Chondrocyte (in vitro differentiated cells): ENCODE measurements at regions not wholly inside any gene's neighbourhood (a gene's known extent, or its start where the extent isn't known, plus 50 kb on each side); places are given as distances from the start of the nearest gene placed in this dataset.

Source experiments
- DNase-seq: peaks from one replicate; pipeline ENCODE4 v3.0.0; 2021; ENCODE audit warnings: mixed read lengths, low spot score
- H3K27ac Mint-ChIP-seq: one replicate; pipeline ENCODE4 v1.8.0; 2021; ENCODE audit warnings: mild to moderate bottlenecking, moderate library complexity, mixed read lengths; ENCODE audit not compliant: unreplicated experiment
- H3K27me3 Mint-ChIP-seq: 2 replicates; pipeline ENCODE4 v1.8.0; 2021; ENCODE audit warnings: low read depth, mixed read lengths
- H3K36me3 Mint-ChIP-seq: 2 replicates; pipeline ENCODE4 v1.8.0; 2021; ENCODE audit warnings: low read depth, mixed read lengths
- H3K4me1 Mint-ChIP-seq: 2 replicates; pipeline ENCODE4 v1.8.0; 2021; ENCODE audit warnings: low read depth, mild to moderate bottlenecking, mixed read lengths
- H3K4me3 Mint-ChIP-seq: one replicate; pipeline ENCODE4 v1.8.0; 2021; ENCODE audit warnings: mild to moderate bottlenecking, moderate library complexity, mixed read lengths; ENCODE audit not compliant: unreplicated experiment
- H3K9me3 Mint-ChIP-seq: 2 replicates; pipeline ENCODE4 v1.8.0; 2021; ENCODE audit warnings: low read depth, mixed read lengths
- CTCF ChIP-seq: fragments of 200-600 bp; sonication (generic); IDR thresholded peaks from 2 replicates; pipeline ENCODE4 v1.5.0; 2021; ENCODE audit warnings: antibody characterized with exemption, mild to moderate bottlenecking, moderate library complexity

GRCh38 chr9:108323615-108324014, 532.2 kb downstream of the ACTL7B start:
- peaks cover 26% of the 10 kb centered on the region for H3K9me3 Mint-ChIP-seq
- no peak overlapping the region for H3K4me3 Mint-ChIP-seq
- H3K27ac Mint-ChIP-seq = no peak overlapping the region
- TF ChIP-seq CTCF = no peak
- H3K27me3 Mint-ChIP-seq = no peaks in the 10 kb centered on the region
- H3K36me3 Mint-ChIP-seq = peaks cover 11% of the 10 kb centered on the region
- no peak for DNase-seq
- no peaks in the 10 kb centered on the region for H3K4me1 Mint-ChIP-seq

- peaks cover 15% of the 10 kb centered on the region for H3K9me3 Mint-ChIP-seq
- no peak overlapping the region for H3K27ac Mint-ChIP-seq
- H3K4me1 Mint-ChIP-seq = no peaks in the 10 kb centered on the region
- H3K4me3 Mint-ChIP-seq = no peak overlapping the region
- peaks cover 5% of the 10 kb centered on the region for H3K36me3 Mint-ChIP-seq
- no peak for DNase-seq
- no peak for TF ChIP-seq CTCF
- H3K27me3 Mint-ChIP-seq = no peaks in the 10 kb centered on the region
These were observed 533.3 kb downstream of the ACTL7B start for GRCh38 chr9:108322326-108323098.

GRCh38 chr9:108316630-108317029, 539.2 kb downstream of the ACTL7B start:
- Mint-ChIP-seq H3K4me3 (no peak overlapping the region), H3K27ac (no peak overlapping the region), H3K27me3 (peaks cover 13% of the 10 kb centered on the region), H3K36me3 (peaks cover 1% of the 10 kb centered on the region), H3K9me3 (peaks cover 6% of the 10 kb centered on the region), H3K4me1 (no peaks in the 10 kb centered on the region)
- no peak for DNase-seq
- TF ChIP-seq CTCF = no peak

- H3K4me1 Mint-ChIP-seq = no peaks in the 10 kb centered on the region
- no peak overlapping the region for H3K27ac Mint-ChIP-seq
- no peak overlapping the region for H3K4me3 Mint-ChIP-seq
- H3K27me3 Mint-ChIP-seq = peaks cover 13% of the 10 kb centered on the region
- peaks cover 6% of the 10 kb centered on the region for H3K9me3 Mint-ChIP-seq
- DNase-seq = no peak
- peaks cover 1% of the 10 kb centered on the region for H3K36me3 Mint-ChIP-seq
- no peak for TF ChIP-seq CTCF
These were observed 539.7 kb downstream of the ACTL7B start for GRCh38 chr9:108316066-108316465.

GRCh38 chr9:108311745-108312144, 544.0 kb downstream of the ACTL7B start:
- H3K9me3 Mint-ChIP-seq = peaks cover 7% of the 10 kb centered on the region
- no peak for TF ChIP-seq CTCF
- peaks cover 13% of the 10 kb centered on the region for H3K27me3 Mint-ChIP-seq
- DNase-seq = no peak
- H3K27ac Mint-ChIP-seq = no peak overlapping the region
- no peak overlapping the region for H3K4me3 Mint-ChIP-seq
- no peaks in the 10 kb centered on the region for H3K4me1 Mint-ChIP-seq
- H3K36me3 Mint-ChIP-seq = peaks cover 1% of the 10 kb centered on the region
